ENCODE measurements at regions not wholly inside any gene's neighbourhood (a gene's known extent, or its start where the extent isn't known, plus 50 kb on each side); places are given as distances from the start of the nearest gene placed in this dataset.

DNA sequence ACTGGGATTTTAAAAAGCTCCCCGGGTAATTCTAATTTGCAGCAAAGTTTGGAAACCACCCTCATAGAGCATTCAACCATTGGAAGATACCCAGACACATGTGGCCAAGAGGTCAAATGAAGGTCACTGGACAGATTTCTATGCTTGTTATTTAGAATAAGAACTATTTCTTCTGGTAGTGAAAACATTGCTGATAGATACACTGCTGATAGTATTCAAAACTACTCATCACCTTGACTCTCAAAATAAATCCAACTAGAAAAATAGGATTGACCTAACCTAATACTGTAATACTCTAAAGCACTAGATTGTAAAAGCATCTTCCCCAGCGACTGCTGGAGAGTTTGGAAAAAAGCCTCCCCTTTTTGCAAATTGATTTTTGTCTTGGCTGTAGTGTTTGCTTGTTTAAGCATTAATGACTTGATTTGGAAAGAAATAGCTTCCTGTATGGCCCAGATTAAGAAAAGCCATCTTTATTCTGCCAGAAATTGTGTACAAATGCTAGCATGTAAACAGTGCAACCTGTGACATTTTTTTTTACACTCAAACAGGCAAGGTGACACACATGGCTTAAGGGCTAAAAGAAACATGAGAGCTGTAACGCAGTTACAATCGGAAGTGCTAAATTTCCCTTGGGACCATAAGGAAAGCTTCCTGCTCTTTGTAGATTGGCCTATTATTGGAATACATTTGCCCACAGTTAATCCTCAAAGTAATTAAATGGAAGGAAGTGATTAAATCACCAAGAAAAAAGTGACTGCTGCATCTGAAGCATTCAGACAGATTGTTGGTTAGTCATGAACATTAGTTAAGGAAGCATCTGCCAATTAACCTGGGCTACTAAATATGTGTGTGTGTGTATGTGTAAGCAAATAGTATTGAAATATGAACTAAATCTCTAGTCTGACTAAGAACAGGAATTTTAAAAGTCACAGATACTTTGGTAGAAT lies 356.5 kb upstream of the ATP2B1 start:
- H3K4me3 Mint-ChIP-seq: no peak overlapping the region
- H3K9me3 Mint-ChIP-seq: peaks cover 4% of the 10 kb centered on the region
- H3K4me1 Mint-ChIP-seq: peaks cover 35% of the 10 kb centered on the region
- no peak overlapping the region for H3K27ac Mint-ChIP-seq (ENCODE audit: unreplicated experiment)
- no peak for DNase-seq (ENCODE audit: low read depth, low spot score)
- TF ChIP-seq, protein P1, sequence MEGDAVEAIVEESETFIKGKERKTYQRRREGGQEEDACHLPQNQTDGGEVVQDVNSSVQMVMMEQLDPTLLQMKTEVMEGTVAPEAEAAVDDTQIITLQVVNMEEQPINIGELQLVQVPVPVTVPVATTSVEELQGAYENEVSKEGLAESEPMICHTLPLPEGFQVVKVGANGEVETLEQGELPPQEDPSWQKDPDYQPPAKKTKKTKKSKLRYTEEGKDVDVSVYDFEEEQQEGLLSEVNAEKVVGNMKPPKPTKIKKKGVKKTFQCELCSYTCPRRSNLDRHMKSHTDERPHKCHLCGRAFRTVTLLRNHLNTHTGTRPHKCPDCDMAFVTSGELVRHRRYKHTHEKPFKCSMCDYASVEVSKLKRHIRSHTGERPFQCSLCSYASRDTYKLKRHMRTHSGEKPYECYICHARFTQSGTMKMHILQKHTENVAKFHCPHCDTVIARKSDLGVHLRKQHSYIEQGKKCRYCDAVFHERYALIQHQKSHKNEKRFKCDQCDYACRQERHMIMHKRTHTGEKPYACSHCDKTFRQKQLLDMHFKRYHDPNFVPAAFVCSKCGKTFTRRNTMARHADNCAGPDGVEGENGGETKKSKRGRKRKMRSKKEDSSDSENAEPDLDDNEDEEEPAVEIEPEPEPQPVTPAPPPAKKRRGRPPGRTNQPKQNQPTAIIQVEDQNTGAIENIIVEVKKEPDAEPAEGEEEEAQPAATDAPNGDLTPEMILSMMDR (conservative IDR thresholded peaks at IDR 0.05): no peak
- peaks cover 4% of the 10 kb centered on the region for H3K36me3 Mint-ChIP-seq (ENCODE audit: low read depth)
- no peaks in the 10 kb centered on the region for H3K27me3 Mint-ChIP-seq (ENCODE audit: low read depth)

DNA sequence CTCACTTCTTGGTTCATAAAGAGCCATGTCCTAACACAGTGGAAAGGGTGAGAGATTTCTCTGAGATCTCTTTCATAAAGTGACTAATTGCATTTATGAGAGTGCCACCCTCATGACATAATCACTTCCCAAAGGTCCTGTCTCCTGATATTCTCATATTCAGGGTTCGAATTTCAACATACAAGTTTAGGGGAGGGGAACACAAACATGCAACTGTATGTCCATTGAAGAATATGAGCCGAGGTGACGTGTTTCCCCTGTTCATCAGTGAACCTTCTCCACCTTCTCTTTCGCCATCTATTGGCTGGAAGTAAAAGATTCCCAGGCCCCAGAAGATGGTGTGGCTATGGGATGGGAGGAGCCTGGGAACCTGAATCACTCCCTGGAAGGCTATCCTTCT lies 354.2 kb upstream of the ATP2B1 start:
- Mint-ChIP-seq H3K36me3 (ENCODE audit: low read depth) (no peaks in the 10 kb centered on the region), H3K9me3 (no peaks in the 10 kb centered on the region), H3K4me3 (no peak overlapping the region), H3K4me1 (peaks cover 27% of the 10 kb centered on the region), H3K27ac (ENCODE audit: unreplicated experiment) (no peak overlapping the region), H3K27me3 (ENCODE audit: low read depth) (no peaks in the 10 kb centered on the region)
- TF ChIP-seq, protein P1 (conservative IDR thresholded peaks at IDR 0.05): no peak
- DNase-seq (ENCODE audit: low read depth, low spot score): no peak

DNA sequence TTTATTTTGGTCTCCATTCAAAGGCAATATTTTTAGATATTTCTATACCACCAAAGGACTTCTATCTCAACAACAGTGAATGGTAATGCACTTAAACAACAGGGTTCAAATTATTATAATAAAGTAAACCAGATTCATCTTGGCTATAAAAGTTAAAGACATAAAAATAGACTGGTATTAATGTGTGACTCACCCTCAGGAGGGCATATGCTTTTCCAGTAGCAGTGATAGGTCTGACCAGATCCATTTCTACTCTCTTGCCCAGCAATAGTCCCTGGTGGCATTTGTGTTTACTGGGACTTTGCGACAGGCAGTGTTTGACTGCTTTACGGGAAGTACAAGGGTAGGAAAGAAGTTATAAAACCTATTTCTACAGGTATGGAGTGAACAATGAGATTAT lies 353.2 kb upstream of the ATP2B1 start:
- Mint-ChIP-seq H3K9me3 (no peaks in the 10 kb centered on the region), H3K36me3 (ENCODE audit: low read depth) (no peaks in the 10 kb centered on the region), H3K4me3 (no peak overlapping the region), H3K4me1 (peaks cover 19% of the 10 kb centered on the region), H3K27me3 (ENCODE audit: low read depth) (no peaks in the 10 kb centered on the region), H3K27ac (ENCODE audit: unreplicated experiment) (no peak overlapping the region)
- DNase-seq (ENCODE audit: low read depth, low spot score): no peak
- TF ChIP-seq, protein P1 (conservative IDR thresholded peaks at IDR 0.05): no peak

DNA sequence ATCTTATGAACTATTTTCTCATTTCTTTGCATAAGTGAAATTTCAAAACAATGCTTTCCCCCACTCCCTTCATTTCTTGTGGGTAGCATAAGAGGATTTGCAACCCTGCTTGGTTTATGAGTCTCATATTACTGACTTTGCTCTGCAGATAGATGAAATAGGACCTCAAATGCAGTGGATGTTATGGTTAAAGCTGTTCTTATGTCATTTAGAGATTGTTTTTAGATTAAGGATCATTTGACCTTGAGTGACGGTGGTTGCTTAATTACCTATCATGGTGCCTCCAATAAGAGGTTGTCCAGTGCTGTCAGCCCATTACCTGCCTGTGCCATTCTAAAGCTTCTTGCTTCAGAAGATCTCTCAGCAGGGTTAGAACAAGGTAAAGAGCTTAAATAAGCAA lies 351.4 kb upstream of the ATP2B1 start:
- no peaks in the 10 kb centered on the region for H3K36me3 Mint-ChIP-seq (ENCODE audit: low read depth)
- H3K4me3 Mint-ChIP-seq: no peak overlapping the region
- H3K27me3 Mint-ChIP-seq (ENCODE audit: low read depth): no peaks in the 10 kb centered on the region
- H3K9me3 Mint-ChIP-seq: no peaks in the 10 kb centered on the region
- TF ChIP-seq, protein P1 (conservative IDR thresholded peaks at IDR 0.05): no peak
- no peak for DNase-seq (ENCODE audit: low read depth, low spot score)
- peaks cover 7% of the 10 kb centered on the region for H3K4me1 Mint-ChIP-seq
- no peak overlapping the region for H3K27ac Mint-ChIP-seq (ENCODE audit: unreplicated experiment)

DNA sequence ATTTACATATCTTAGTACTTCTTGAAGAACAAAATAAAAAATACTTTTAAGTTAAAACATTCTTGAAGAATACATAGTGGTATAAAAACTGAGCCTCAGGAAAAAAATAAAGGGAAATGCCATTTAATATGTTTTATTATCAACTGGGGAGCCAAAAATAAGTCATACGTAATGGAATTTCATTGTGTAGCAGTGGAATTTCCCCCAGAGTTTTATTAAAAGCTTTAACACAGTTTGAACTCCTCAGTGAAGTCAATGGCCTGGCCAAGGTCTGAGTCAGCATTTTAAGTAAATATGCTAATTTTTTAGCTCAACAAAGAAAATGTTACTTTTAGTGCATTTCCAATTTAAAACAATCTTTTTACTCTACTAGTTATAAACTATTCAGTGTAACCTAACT lies 350.1 kb upstream of the ATP2B1 start:
- no peak for DNase-seq (ENCODE audit: low read depth, low spot score)
- TF ChIP-seq, protein P1 (conservative IDR thresholded peaks at IDR 0.05): no peak
- Mint-ChIP-seq H3K27me3 (ENCODE audit: low read depth) (no peaks in the 10 kb centered on the region), H3K4me1 (no peaks in the 10 kb centered on the region), H3K9me3 (no peaks in the 10 kb centered on the region), H3K4me3 (no peak overlapping the region), H3K27ac (ENCODE audit: unreplicated experiment) (no peak overlapping the region), H3K36me3 (ENCODE audit: low read depth) (no peaks in the 10 kb centered on the region)
